ENCODE measurements at regions not wholly inside any gene's neighbourhood (a gene's known extent, or its start where the extent isn't known, plus 50 kb on each side); places are given as distances from the start of the nearest gene placed in this dataset.

DNA sequence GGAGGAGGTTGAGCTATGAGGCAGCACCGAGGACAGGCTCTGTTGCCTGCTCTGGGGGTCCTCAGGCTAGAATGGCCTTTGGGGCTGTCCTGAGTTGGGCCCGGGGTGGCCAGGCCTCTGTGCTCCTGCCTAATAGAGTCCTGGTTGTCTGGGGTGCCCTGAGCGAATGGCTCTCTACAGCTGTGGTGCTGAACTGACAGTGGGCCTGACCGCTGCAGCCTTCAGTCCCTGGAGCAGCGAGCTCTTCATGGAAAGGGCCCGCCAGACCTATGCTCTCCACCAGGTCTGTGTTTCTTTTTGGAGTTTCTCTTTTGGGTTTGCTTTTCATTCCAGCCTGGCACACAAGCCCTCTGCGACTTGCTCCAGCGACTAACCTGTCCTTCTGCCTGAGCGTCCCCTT is 679.0 kb upstream of the RAB6C start:
- Histone ChIP-seq H3K9me3 (ENCODE audit: control insufficient read depth in 4 of 4, low read length in 3 of 4) (peaks cover 0 to 4% (median 2%) of the 10 kb centered on the region in 4 donors), H3K9ac (ENCODE audit: low read depth in 1 of 2, low read length in 2 of 2) (no peak overlapping the region), H3K4me3 (ENCODE audit: low read depth in 1 of 3, low read length in 3 of 3) (no peak overlapping the region), H3K27ac (ENCODE audit: low read depth in 1 of 2, low read length in 2 of 2) (no peak overlapping the region), H3K36me3 (ENCODE audit: control insufficient read depth in 4 of 4, insufficient read depth in 3 of 4, low read depth in 1 of 4, low read length in 3 of 4) (no peaks in the 10 kb centered on the region), H3K27me3 (ENCODE audit: control insufficient read depth in 4 of 4, insufficient read depth in 4 of 4, low read length in 3 of 4) (peaks cover 0 to 2% (median 1%) of the 10 kb centered on the region in 4 donors), H3K4me1 (ENCODE audit: control insufficient read depth in 4 of 4, insufficient read depth in 4 of 4, low read length in 3 of 4) (no peaks in the 10 kb centered on the region)
- no peak for DNase-seq (ENCODE audit: low spot score)
- TF ChIP-seq HNF4G (IDR thresholded peaks at IDR 0.05): no peak
- no peak for TF ChIP-seq JUND (IDR thresholded peaks at IDR 0.05)
- no peak for TF ChIP-seq RXRA (IDR thresholded peaks at IDR 0.05)
- no peak for TF ChIP-seq HNF4A (conservative IDR thresholded peaks at IDR 0.05)
- TF ChIP-seq, protein P1, sequence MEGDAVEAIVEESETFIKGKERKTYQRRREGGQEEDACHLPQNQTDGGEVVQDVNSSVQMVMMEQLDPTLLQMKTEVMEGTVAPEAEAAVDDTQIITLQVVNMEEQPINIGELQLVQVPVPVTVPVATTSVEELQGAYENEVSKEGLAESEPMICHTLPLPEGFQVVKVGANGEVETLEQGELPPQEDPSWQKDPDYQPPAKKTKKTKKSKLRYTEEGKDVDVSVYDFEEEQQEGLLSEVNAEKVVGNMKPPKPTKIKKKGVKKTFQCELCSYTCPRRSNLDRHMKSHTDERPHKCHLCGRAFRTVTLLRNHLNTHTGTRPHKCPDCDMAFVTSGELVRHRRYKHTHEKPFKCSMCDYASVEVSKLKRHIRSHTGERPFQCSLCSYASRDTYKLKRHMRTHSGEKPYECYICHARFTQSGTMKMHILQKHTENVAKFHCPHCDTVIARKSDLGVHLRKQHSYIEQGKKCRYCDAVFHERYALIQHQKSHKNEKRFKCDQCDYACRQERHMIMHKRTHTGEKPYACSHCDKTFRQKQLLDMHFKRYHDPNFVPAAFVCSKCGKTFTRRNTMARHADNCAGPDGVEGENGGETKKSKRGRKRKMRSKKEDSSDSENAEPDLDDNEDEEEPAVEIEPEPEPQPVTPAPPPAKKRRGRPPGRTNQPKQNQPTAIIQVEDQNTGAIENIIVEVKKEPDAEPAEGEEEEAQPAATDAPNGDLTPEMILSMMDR (IDR thresholded peaks at IDR 0.05; ENCODE audit: low read depth, low read length, missing input control): no peak
- TF ChIP-seq TAF1 (conservative IDR thresholded peaks at IDR 0.05): no peak
- TF ChIP-seq, protein P2, sequence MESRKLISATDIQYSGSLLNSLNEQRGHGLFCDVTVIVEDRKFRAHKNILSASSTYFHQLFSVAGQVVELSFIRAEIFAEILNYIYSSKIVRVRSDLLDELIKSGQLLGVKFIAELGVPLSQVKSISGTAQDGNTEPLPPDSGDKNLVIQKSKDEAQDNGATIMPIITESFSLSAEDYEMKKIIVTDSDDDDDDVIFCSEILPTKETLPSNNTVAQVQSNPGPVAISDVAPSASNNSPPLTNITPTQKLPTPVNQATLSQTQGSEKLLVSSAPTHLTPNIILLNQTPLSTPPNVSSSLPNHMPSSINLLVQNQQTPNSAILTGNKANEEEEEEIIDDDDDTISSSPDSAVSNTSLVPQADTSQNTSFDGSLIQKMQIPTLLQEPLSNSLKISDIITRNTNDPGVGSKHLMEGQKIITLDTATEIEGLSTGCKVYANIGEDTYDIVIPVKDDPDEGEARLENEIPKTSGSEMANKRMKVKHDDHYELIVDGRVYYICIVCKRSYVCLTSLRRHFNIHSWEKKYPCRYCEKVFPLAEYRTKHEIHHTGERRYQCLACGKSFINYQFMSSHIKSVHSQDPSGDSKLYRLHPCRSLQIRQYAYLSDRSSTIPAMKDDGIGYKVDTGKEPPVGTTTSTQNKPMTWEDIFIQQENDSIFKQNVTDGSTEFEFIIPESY (IDR thresholded peaks at IDR 0.05): no peak
- TF ChIP-seq RAD21 (IDR thresholded peaks at IDR 0.05): no peak
- TF ChIP-seq, protein P3, sequence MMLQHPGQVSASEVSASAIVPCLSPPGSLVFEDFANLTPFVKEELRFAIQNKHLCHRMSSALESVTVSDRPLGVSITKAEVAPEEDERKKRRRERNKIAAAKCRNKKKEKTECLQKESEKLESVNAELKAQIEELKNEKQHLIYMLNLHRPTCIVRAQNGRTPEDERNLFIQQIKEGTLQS (IDR thresholded peaks at IDR 0.05): no peak
- TF ChIP-seq, protein P4, sequence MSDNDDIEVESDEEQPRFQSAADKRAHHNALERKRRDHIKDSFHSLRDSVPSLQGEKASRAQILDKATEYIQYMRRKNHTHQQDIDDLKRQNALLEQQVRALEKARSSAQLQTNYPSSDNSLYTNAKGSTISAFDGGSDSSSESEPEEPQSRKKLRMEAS (IDR thresholded peaks at IDR 0.05): no peak
- no peak for TF ChIP-seq SP1 (IDR thresholded peaks at IDR 0.05)
- TF ChIP-seq, protein P5, sequence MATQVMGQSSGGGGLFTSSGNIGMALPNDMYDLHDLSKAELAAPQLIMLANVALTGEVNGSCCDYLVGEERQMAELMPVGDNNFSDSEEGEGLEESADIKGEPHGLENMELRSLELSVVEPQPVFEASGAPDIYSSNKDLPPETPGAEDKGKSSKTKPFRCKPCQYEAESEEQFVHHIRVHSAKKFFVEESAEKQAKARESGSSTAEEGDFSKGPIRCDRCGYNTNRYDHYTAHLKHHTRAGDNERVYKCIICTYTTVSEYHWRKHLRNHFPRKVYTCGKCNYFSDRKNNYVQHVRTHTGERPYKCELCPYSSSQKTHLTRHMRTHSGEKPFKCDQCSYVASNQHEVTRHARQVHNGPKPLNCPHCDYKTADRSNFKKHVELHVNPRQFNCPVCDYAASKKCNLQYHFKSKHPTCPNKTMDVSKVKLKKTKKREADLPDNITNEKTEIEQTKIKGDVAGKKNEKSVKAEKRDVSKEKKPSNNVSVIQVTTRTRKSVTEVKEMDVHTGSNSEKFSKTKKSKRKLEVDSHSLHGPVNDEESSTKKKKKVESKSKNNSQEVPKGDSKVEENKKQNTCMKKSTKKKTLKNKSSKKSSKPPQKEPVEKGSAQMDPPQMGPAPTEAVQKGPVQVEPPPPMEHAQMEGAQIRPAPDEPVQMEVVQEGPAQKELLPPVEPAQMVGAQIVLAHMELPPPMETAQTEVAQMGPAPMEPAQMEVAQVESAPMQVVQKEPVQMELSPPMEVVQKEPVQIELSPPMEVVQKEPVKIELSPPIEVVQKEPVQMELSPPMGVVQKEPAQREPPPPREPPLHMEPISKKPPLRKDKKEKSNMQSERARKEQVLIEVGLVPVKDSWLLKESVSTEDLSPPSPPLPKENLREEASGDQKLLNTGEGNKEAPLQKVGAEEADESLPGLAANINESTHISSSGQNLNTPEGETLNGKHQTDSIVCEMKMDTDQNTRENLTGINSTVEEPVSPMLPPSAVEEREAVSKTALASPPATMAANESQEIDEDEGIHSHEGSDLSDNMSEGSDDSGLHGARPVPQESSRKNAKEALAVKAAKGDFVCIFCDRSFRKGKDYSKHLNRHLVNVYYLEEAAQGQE (IDR thresholded peaks at IDR 0.05): no peak
- no peak for TF ChIP-seq FOXA1 (IDR thresholded peaks at IDR 0.05)
- TF ChIP-seq FOXA2 (IDR thresholded peaks at IDR 0.05): no peak
- TF ChIP-seq EGR1 (IDR thresholded peaks at IDR 0.05; ENCODE audit: low read depth in 2 of 2): no peak
- no peak for TF ChIP-seq YY1 (IDR thresholded peaks at IDR 0.05)
- no peak for TF ChIP-seq GABPA (IDR thresholded peaks at IDR 0.05 in 1 of 2, conservative IDR thresholded peaks at IDR 0.05 in 1 of 2)
- WGBS: 84% methylated on average over 9 of the region's 9 CpGs

Data from liver (tissue), 8 donors.